Transverse colon (tissue), 4 donors: ENCODE measurements at regions not wholly inside any gene's neighbourhood (a gene's known extent, or its start where the extent isn't known, plus 50 kb on each side); places are given as distances from the start of the nearest gene placed in this dataset.

Experiments
- DNase-seq: peaks from one replicate; pipeline ENCODE4 v3.0.0-alpha.2; 2019
- H3K27ac ChIP-seq, 4 donors: fragments of 200-600 bp; sonication (generic); 2 replicates each; pipeline ENCODE4 v1.5.1; 2016 to 2018; ENCODE audit warnings: inconsistent platforms in 4 of 4
- H3K27me3 ChIP-seq: fragments of 200-600 bp; sonication (generic); 2 replicates; pipeline ENCODE4 v1.5.1; 2017; ENCODE audit warnings: inconsistent platforms
- H3K36me3 ChIP-seq, 4 donors: fragments of 200-600 bp; sonication (generic); 2 replicates each; pipeline ENCODE4 v1.5.1; 2017 to 2019; ENCODE audit warnings: inconsistent platforms in 4 of 4
- H3K4me1 ChIP-seq, 4 donors: fragments of 200-600 bp; sonication (generic); 2 replicates each; pipeline ENCODE4 v1.5.1; 2017 to 2020; ENCODE audit warnings: inconsistent platforms in 4 of 4
- H3K4me3 ChIP-seq, 4 donors: fragments of 200-600 bp; sonication (generic); 1 replicate in 1 of 4; 2 replicates in 3 of 4; pipeline versions ENCODE4 v1.5.1 to v1.6.1; 2017 to 2019; ENCODE audit warnings: inconsistent platforms in 4 of 4
- H3K9me3 ChIP-seq, 2 donors: fragments of 200-600 bp; sonication (generic); 2 replicates each; pipeline ENCODE4 v1.5.1; 2017 to 2019; ENCODE audit warnings: inconsistent platforms in 2 of 2
- CTCF ChIP-seq, 5 experiments: fragments of 200-600 bp in 3 of 5; fragments of 450-650 bp in 2 of 5; sonication (generic) in 3 of 5; IDR thresholded peaks; 1 replicate in 2 of 5; 2 replicates in 3 of 5; pipeline ENCODE4 v1.5.1; 2016 to 2017; ENCODE audit warnings: antibody characterized with exemption in 5 of 5, inconsistent platforms in 3 of 5, mild to moderate bottlenecking in 2 of 5, moderate library complexity in 1 of 5
- EP300 ChIP-seq: sonication (generic); formaldehyde crosslinking; IDR thresholded peaks from one replicate; pipeline ENCODE4 v1.6.1; 2017; ENCODE audit warnings: antibody characterized with exemption, low read depth
- POLR2A ChIP-seq: fragments of 450-650 bp; IDR thresholded peaks from one replicate; pipeline ENCODE4 v1.6.1; 2016; ENCODE audit warnings: antibody characterized with exemption, mild to moderate bottlenecking, moderate library complexity
- POLR2AphosphoS5 ChIP-seq, 3 donors: sonication (generic); formaldehyde crosslinking; IDR thresholded peaks; one replicate each; pipeline ENCODE4 v1.6.1; 2016; ENCODE audit warnings: antibody characterized with exemption in 3 of 3
- WGBS, 2 donors: methylation state at CpG; one replicate each; pipeline ENCODE4 v1.1.5; 2018; ENCODE audit warnings: low coverage in 1 of 2; 5-methylcytosine and 5-hydroxymethylcytosine counted together
- in situ Hi-C, 4 donors: fragments of 200-750 bp; cut with MboI; loops; one replicate each; pipeline versions ENCODE4 v1.15.0 to v1.15.1; 2017; ENCODE audit warnings: low sequenced_read_pairs in 3 of 4, low pct_ligation_motif_present in 1 of 4, low pct_unique_long_range_greater_than_20kb in 1 of 4
- intact Hi-C: fragments of 100-400 bp; cut with DNase I; formaldehyde crosslinking; loops from one replicate; pipeline ENCODE4 v1.15.1; 2023; ENCODE audit warnings: low total_unique reads

DNA sequence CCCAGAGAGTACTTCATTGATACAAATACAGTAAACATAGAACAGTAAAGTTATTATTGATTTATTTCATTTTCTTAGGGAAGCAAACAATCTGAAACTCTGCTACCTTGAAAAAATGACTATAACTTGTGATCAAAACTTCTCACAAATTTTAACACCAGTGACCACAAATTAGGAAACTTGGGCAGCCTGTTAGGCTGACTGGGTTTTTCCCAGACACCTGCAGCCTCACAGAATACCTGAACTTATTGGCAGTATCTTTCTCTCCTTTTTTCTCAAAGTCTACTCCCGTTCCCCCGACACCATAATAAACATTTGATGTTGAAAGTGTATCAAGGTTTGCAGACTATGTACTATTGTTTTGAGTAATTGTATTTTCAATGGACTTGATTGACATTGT, 360.5 kb downstream of the LMO7 start:
- Histone ChIP-seq H3K9me3 (no peaks in the 10 kb centered on the region), H3K4me1 (no peaks in the 10 kb centered on the region), H3K27me3 (no peaks in the 10 kb centered on the region), H3K36me3 (no peaks in the 10 kb centered on the region), H3K4me3 (no peak overlapping the region), H3K27ac (no peak overlapping the region)
- no peak for TF ChIP-seq POLR2AphosphoS5 (IDR thresholded peaks at IDR 0.05)
- TF ChIP-seq POLR2A = no peak
- TF ChIP-seq CTCF (IDR thresholded peaks at IDR 0.05) = no peak
- no peak for TF ChIP-seq EP300
- intact Hi-C loops = no loop called here
- in situ Hi-C loops = no loop called here
- no peak for DNase-seq
- WGBS, 2 donors = 83% methylated on average over 2 of the region's 2 CpGs

- no peaks in the 10 kb centered on the region for H3K4me1 ChIP-seq
- in situ Hi-C loops (no loop called here), intact Hi-C loops (no loop called here)
- TF ChIP-seq POLR2AphosphoS5 (IDR thresholded peaks at IDR 0.05) = no peak
- TF ChIP-seq CTCF (IDR thresholded peaks at IDR 0.05) = no peak
- no peak for TF ChIP-seq EP300
- TF ChIP-seq POLR2A = no peak
- WGBS, 2 donors = 57 to 67% methylated on average over 2 of the region's 2 CpGs
- no peaks in the 10 kb centered on the region for H3K9me3 ChIP-seq
- H3K27ac ChIP-seq = no peak overlapping the region
- no peak overlapping the region for H3K4me3 ChIP-seq
- no peaks in the 10 kb centered on the region for H3K27me3 ChIP-seq
- H3K36me3 ChIP-seq = no peaks in the 10 kb centered on the region
- no peak for DNase-seq
These were observed 359.8 kb downstream of the LMO7 start for GRCh38 chr13:75995966-75996365.

- intact Hi-C loops (no loop called here), in situ Hi-C loops (no loop called here)
- Histone ChIP-seq H3K27me3 (no peaks in the 10 kb centered on the region), H3K36me3 (no peaks in the 10 kb centered on the region), H3K27ac (no peak overlapping the region), H3K4me3 (no peak overlapping the region), H3K9me3 (no peaks in the 10 kb centered on the region), H3K4me1 (no peaks in the 10 kb centered on the region)
- DNase-seq = no peak
- TF ChIP-seq EP300 (no peak), CTCF (IDR thresholded peaks at IDR 0.05) (no peak), POLR2AphosphoS5 (IDR thresholded peaks at IDR 0.05) (no peak), POLR2A (no peak)
- 94% methylated on average over 8 of the region's 8 CpGs; no CpG with 5 or more reads in 1 of the 2 donors for WGBS, 2 donors
These were observed 357.7 kb downstream of the LMO7 start for GRCh38 chr13:75993823-75994222.

DNA sequence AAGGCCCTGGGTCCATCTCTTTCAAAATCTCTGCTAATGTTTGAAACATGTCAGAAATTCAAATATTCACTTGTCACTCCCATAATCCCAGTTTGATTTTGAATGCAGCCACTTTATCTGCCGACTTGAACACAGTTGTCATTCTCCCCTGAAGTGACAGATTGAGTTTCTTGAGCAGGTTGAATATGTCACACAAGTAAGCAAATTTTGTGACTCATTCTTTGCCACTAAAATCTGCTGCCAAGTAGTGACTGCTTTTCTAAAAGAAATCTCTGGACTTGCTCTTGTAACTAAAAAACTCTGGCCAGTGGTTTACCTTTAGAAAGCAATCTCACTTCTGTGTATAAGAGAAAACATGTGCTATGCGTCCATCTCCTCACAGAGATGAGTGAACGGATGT, 357.1 kb downstream of the LMO7 start:
- intact Hi-C loops (no loop called here), in situ Hi-C loops (no loop called here)
- Histone ChIP-seq H3K27ac (no peak overlapping the region), H3K36me3 (no peaks in the 10 kb centered on the region), H3K4me1 (no peaks in the 10 kb centered on the region), H3K9me3 (no peaks in the 10 kb centered on the region), H3K27me3 (no peaks in the 10 kb centered on the region), H3K4me3 (no peak overlapping the region)
- no peak for TF ChIP-seq POLR2A
- no peak for TF ChIP-seq CTCF (IDR thresholded peaks at IDR 0.05)
- no peak for TF ChIP-seq POLR2AphosphoS5 (IDR thresholded peaks at IDR 0.05)
- TF ChIP-seq EP300 = no peak
- 75 to 94% methylated on average over 3 of the region's 3 CpGs for WGBS, 2 donors
- no peak for DNase-seq
